Muscle of back (tissue), 3 donors: ENCODE measurements at regions not wholly inside any gene's neighbourhood (a gene's known extent, or its start where the extent isn't known, plus 50 kb on each side); places are given as distances from the start of the nearest gene placed in this dataset.

Source experiments
- DNase-seq, 3 donors: peaks; one replicate each; pipeline versions ENCODE4 v3.0.0 to v3.0.0-alpha.2; 2013

GRCh38 chr2:11016735-11017388, 105.1 kb downstream of the KCNF1 start:
- DNase-seq: no peak

- DNase-seq: no peak
Measured at GRCh38 chr2:11017921-11018320, 106.2 kb downstream of the KCNF1 start.

GRCh38 chr2:11018651-11019185, 107.0 kb downstream of the KCNF1 start:
- no peak for DNase-seq

- DNase-seq: no peak
Measured at GRCh38 chr2:11019614-11020013, 107.9 kb downstream of the KCNF1 start.

- DNase-seq: no peak
Measured at GRCh38 chr2:11022064-11022463, 110.3 kb downstream of the KCNF1 start.

- no peak for DNase-seq
Measured at GRCh38 chr2:11022591-11023273, 111.0 kb downstream of the KCNF1 start.

GRCh38 chr2:11023326-11024258, 111.9 kb downstream of the KCNF1 start:
- DNase-seq: no peak

GRCh38 chr2:11024259-11024645, 112.5 kb downstream of the KCNF1 start:
- DNase-seq: peak; percentile 25 to 85 (median 46)

GRCh38 chr2:11024687-11025086, 113.0 kb downstream of the KCNF1 start:
- DNase-seq: no peak

- no peak for DNase-seq
Measured at GRCh38 chr2:11026286-11026921, 114.7 kb downstream of the KCNF1 start.

GRCh38 chr2:11027195-11027594, 115.5 kb downstream of the KCNF1 start:
- no peak for DNase-seq

GRCh38 chr2:11028407-11028916, 116.7 kb downstream of the KCNF1 start:
- no peak for DNase-seq

- no peak for DNase-seq
Measured at GRCh38 chr2:11029136-11029535, 117.4 kb downstream of the KCNF1 start.

- no peak for DNase-seq
Measured at GRCh38 chr2:11030036-11030435, 118.3 kb downstream of the KCNF1 start.

GRCh38 chr2:11030909-11031308, 119.2 kb downstream of the KCNF1 start:
- DNase-seq: no peak

GRCh38 chr2:11031876-11032275, 120.1 kb downstream of the KCNF1 start:
- no peak for DNase-seq

- no peak for DNase-seq
Measured at GRCh38 chr2:11032396-11032795, 120.7 kb downstream of the KCNF1 start.

- no peak for DNase-seq
Measured at GRCh38 chr2:11033114-11033513, 121.4 kb downstream of the KCNF1 start.

- no peak for DNase-seq
Measured at GRCh38 chr2:11038641-11039040, 116.6 kb upstream of the SLC66A3 start.

GRCh38 chr2:11040992-11041391, 114.3 kb upstream of the SLC66A3 start:
- no peak for DNase-seq

- peak in 2 of 3 donors; percentile 11 to 19 for DNase-seq
Measured at GRCh38 chr2:11042841-11043240, 112.4 kb upstream of the SLC66A3 start.

GRCh38 chr2:11043245-11043644, 112.0 kb upstream of the SLC66A3 start:
- no peak for DNase-seq
